ENCODE measurements at regions not wholly inside any gene's neighbourhood (a gene's known extent, or its start where the extent isn't known, plus 50 kb on each side); places are given as distances from the start of the nearest gene placed in this dataset.

DNA sequence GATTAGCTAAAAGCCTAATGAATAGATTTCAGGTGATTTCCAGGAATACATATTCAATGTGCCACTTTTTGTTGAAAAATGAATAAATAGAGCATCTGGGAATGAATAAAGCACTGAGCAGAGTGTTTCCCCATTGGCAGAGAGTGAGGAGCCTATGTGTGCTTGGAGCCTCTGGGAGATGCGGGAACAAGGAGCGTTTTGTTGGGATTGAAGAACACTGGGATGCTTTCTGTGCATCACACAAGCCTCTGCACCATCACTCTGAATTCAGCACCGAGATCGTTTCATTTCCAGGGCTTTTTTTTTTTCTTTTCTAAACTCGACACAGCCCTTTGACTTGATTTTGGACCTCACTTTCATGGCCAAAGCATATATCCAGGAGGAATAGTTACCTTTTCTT, 111.4 kb downstream of the BAMBI start (continued):
- TF ChIP-seq, protein P1, sequence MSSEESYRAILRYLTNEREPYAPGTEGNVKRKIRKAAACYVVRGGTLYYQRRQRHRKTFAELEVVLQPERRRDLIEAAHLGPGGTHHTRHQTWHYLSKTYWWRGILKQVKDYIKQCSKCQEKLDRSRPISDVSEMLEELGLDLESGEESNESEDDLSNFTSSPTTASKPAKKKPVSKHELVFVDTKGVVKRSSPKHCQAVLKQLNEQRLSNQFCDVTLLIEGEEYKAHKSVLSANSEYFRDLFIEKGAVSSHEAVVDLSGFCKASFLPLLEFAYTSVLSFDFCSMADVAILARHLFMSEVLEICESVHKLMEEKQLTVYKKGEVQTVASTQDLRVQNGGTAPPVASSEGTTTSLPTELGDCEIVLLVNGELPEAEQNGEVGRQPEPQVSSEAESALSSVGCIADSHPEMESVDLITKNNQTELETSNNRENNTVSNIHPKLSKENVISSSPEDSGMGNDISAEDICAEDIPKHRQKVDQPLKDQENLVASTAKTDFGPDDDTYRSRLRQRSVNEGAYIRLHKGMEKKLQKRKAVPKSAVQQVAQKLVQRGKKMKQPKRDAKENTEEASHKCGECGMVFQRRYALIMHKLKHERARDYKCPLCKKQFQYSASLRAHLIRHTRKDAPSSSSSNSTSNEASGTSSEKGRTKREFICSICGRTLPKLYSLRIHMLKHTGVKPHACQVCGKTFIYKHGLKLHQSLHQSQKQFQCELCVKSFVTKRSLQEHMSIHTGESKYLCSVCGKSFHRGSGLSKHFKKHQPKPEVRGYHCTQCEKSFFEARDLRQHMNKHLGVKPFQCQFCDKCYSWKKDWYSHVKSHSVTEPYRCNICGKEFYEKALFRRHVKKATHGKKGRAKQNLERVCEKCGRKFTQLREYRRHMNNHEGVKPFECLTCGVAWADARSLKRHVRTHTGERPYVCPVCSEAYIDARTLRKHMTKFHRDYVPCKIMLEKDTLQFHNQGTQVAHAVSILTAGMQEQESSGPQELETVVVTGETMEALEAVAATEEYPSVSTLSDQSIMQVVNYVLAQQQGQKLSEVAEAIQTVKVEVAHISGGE (CRISPR knock-in tag; IDR thresholded peaks at IDR 0.05): no peak
- TF ChIP-seq, protein P2, sequence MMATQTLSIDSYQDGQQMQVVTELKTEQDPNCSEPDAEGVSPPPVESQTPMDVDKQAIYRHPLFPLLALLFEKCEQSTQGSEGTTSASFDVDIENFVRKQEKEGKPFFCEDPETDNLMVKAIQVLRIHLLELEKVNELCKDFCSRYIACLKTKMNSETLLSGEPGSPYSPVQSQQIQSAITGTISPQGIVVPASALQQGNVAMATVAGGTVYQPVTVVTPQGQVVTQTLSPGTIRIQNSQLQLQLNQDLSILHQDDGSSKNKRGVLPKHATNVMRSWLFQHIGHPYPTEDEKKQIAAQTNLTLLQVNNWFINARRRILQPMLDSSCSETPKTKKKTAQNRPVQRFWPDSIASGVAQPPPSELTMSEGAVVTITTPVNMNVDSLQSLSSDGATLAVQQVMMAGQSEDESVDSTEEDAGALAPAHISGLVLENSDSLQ (IDR thresholded peaks at IDR 0.05): no peak
- TF ChIP-seq SRSF1 (IDR thresholded peaks at IDR 0.05; ENCODE audit: low read depth, low read length) (no peak), CC2D1A (IDR thresholded peaks at IDR 0.05) (no peak), MECOM (CRISPR knock-in tag; IDR thresholded peaks at IDR 0.05) (no peak), RBM17 (IDR thresholded peaks at IDR 0.05; ENCODE audit: borderline replicate concordance, low read depth, low read length) (no peak), U2AF1 (optimal IDR thresholded peaks at IDR 0.05; ENCODE audit: low read depth, low read length) (no peak), KAT8 (IDR thresholded peaks at IDR 0.05; ENCODE audit: low read depth) (no peak)
